Smooth muscle cell (in vitro differentiated cells): ENCODE measurements at regions not wholly inside any gene's neighbourhood (a gene's known extent, or its start where the extent isn't known, plus 50 kb on each side); places are given as distances from the start of the nearest gene placed in this dataset.

Source experiments
- DNase-seq: peaks from one replicate; lab custom pipeline; 2025; ENCODE audit not compliant: unreplicated experiment; lab: John Stamatoyannopoulos, UW
- H2AFZ ChIP-seq: fragments of 200-600 bp; sonication (generic); 2 replicates; pipeline ENCODE4 v1.6.0; 2016; ENCODE audit warnings: antibody characterized with exemption, low read depth, mild to moderate bottlenecking
- H3F3A ChIP-seq: fragments of 200-600 bp; sonication (generic); 2 replicates; pipeline ENCODE4 v1.6.0; 2017; ENCODE audit warnings: antibody characterized with exemption, low read depth
- H3K27ac ChIP-seq: fragments of 200-600 bp; sonication (generic); 2 replicates; pipeline ENCODE4 v1.5.1; 2016; ENCODE audit warnings: low read depth, mild to moderate bottlenecking
- H3K27me3 ChIP-seq: fragments of 200-600 bp; sonication (generic); 2 replicates; pipeline ENCODE4 v1.6.1; 2016; ENCODE audit warnings: low read depth, mild to moderate bottlenecking
- H3K36me3 ChIP-seq: fragments of 200-600 bp; sonication (generic); 2 replicates; pipeline ENCODE4 v1.5.1; 2016; ENCODE audit warnings: low read depth
- H3K4me1 ChIP-seq: fragments of 200-600 bp; sonication (generic); 2 replicates; pipeline ENCODE4 v1.5.1; 2016; ENCODE audit warnings: low read depth
- H3K4me2 ChIP-seq: fragments of 200-600 bp; sonication (generic); 2 replicates; pipeline ENCODE4 v1.6.0; 2016; ENCODE audit warnings: mild to moderate bottlenecking
- H3K4me3 ChIP-seq: fragments of 200-600 bp; sonication (generic); 2 replicates; pipeline ENCODE4 v1.5.1; 2016; ENCODE audit warnings: mild to moderate bottlenecking
- H3K79me2 ChIP-seq: fragments of 200-600 bp; sonication (generic); 2 replicates; pipeline ENCODE4 v1.6.0; 2016; ENCODE audit warnings: low read depth, mild to moderate bottlenecking
- H3K9ac ChIP-seq: fragments of 200-600 bp; sonication (generic); 2 replicates; pipeline ENCODE4 v1.6.0; 2016; ENCODE audit warnings: low read depth
- H3K9me3 ChIP-seq: fragments of 200-600 bp; sonication (generic); replicated peaks from 2 replicates; pipeline ENCODE4 v1.5.1; 2016; ENCODE audit warnings: low read depth
- H4K20me1 ChIP-seq: fragments of 200-600 bp; sonication (generic); 2 replicates; pipeline ENCODE4 v1.6.0; 2016; ENCODE audit warnings: low read depth
- WGBS: methylation state at CpG from one replicate; pipeline ENCODE4 v1.1.7; 2016; ENCODE audit warnings: low lambda C conversion rate; 5-methylcytosine and 5-hydroxymethylcytosine counted together
- TF ChIP-seq, protein P1 (sequence below): fragments of 200-600 bp; sonication (generic); IDR thresholded peaks from 2 replicates; pipeline ENCODE4 v1.5.1; 2017; ENCODE audit warnings: borderline replicate concordance, mild to moderate bottlenecking, antibody characterized with exemption; ENCODE audit not compliant: insufficient read depth, poor library complexity, severe bottlenecking

DNA sequence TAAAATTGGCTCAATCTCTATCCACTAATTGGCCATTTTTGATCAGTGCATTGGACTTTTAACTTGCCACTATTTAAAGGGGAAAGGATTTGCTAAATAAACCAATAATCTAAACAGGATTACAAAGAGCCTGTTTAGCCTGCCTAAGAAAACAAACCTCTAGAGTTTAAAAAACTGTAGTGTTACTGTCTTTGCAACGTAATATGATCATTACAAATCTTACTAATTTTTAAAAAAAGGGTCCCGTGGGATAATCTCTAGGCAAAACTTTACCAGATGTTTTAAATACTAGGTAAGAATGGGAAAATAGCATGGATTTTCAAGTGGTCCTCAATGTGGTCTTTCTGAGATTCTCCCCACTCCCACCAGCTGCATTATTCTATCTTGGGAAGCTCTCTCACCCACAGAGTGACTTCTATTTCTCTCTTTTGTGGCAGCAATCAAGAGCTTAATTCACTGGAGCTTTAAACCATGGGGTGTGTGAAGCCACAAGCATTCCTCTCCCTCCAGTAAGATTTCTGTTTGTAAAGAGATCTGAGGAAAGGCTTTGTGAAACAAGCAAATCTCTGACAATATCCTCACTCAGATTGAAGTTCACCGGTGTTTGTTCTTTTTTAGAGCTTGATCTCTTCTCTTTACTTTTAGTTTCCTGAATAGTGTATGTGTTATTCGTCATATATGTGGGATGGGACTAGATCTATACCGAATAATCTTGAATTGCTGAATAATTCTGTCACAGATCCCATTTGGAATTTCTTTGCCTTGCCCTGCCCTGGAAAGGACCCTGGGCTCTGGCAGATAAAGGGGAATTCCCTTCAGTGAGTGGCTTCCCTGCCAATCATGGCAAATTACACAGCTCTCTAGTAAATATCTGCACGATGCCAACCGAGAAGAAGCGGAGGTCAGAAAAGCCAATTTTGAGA, 132.2 kb downstream of the TLR5 start:
- DNase-seq: no peak
- no peaks in the 10 kb centered on the region for H3K9me3 ChIP-seq
- peak overlapping the region; percentile 58 for H3K9ac ChIP-seq
- no peaks in the 10 kb centered on the region for H3K79me2 ChIP-seq
- H3K27ac ChIP-seq: peak overlapping the region; percentile 73
- H2AFZ ChIP-seq: no peak overlapping the region
- H3K4me1 ChIP-seq: peaks cover 43% of the 10 kb centered on the region
- H3F3A ChIP-seq: peaks cover 7% of the 10 kb centered on the region
- peak overlapping the region; percentile 78 for H3K4me2 ChIP-seq
- H3K36me3 ChIP-seq: no peaks in the 10 kb centered on the region
- H4K20me1 ChIP-seq: no peaks in the 10 kb centered on the region
- WGBS: 18% methylated on average over 8 of the region's 8 CpGs
- peak overlapping the region; percentile 22 for H3K4me3 ChIP-seq
- TF ChIP-seq, protein P1, sequence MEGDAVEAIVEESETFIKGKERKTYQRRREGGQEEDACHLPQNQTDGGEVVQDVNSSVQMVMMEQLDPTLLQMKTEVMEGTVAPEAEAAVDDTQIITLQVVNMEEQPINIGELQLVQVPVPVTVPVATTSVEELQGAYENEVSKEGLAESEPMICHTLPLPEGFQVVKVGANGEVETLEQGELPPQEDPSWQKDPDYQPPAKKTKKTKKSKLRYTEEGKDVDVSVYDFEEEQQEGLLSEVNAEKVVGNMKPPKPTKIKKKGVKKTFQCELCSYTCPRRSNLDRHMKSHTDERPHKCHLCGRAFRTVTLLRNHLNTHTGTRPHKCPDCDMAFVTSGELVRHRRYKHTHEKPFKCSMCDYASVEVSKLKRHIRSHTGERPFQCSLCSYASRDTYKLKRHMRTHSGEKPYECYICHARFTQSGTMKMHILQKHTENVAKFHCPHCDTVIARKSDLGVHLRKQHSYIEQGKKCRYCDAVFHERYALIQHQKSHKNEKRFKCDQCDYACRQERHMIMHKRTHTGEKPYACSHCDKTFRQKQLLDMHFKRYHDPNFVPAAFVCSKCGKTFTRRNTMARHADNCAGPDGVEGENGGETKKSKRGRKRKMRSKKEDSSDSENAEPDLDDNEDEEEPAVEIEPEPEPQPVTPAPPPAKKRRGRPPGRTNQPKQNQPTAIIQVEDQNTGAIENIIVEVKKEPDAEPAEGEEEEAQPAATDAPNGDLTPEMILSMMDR: no peak
- H3K27me3 ChIP-seq: no peaks in the 10 kb centered on the region

GRCh38 chr1:223011505-223011856, 131.6 kb downstream of the TLR5 start:
- Histone ChIP-seq H3K4me1 (peaks cover 43% of the 10 kb centered on the region), H3K4me2 (peak overlapping the region; percentile 78), H3K36me3 (no peaks in the 10 kb centered on the region), H2AFZ (no peak overlapping the region), H3K9ac (peak overlapping the region; percentile 58), H4K20me1 (no peaks in the 10 kb centered on the region), H3K4me3 (peak overlapping the region; percentile 22), H3K27ac (peak overlapping the region; percentile 73), H3K9me3 (no peaks in the 10 kb centered on the region), H3K27me3 (no peaks in the 10 kb centered on the region), H3F3A (peaks cover 7% of the 10 kb centered on the region), H3K79me2 (no peaks in the 10 kb centered on the region)
- 62% methylated on average over 5 of the region's 5 CpGs for WGBS
- TF ChIP-seq, protein P1: no peak
- no peak for DNase-seq

DNA sequence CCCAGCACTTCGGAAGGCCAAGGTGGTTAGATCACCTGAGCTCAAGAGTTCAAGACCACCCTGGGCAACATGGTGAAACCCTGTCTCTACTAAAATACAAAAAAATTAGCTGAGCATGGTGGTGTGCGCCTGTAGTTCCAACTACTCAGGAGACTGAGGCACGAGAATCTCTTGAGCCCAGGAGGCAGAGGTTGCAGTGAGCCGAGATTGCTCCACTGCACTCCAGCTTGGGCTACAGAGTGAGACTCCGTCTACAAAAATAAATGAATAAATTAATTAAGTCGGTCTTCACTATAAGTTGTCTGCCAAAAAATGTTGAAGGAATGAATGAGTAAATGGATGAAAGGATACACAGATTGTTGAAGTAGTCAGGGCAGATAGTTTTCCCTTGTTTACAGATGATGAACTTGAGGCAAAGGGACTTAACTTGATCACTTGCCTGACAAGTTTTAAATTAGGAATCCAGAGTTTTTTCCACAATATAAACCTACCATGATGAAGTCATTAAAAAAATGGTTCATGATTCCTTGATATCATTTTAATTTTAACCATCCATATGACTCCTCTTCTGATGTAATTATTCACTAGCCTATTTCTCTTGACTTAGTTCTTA, 130.8 kb downstream of the TLR5 start:
- H3K4me1 ChIP-seq: peaks cover 43% of the 10 kb centered on the region
- no peak overlapping the region for H3K4me3 ChIP-seq
- H3K79me2 ChIP-seq: no peaks in the 10 kb centered on the region
- TF ChIP-seq, protein P1: no peak
- H3K4me2 ChIP-seq: peak overlapping the region; percentile 78
- 91% methylated on average over 6 of the region's 6 CpGs for WGBS
- peaks cover 7% of the 10 kb centered on the region for H3F3A ChIP-seq
- H3K27me3 ChIP-seq: no peaks in the 10 kb centered on the region
- DNase-seq: no peak
- H3K9me3 ChIP-seq: no peaks in the 10 kb centered on the region
- no peaks in the 10 kb centered on the region for H4K20me1 ChIP-seq
- no peaks in the 10 kb centered on the region for H3K36me3 ChIP-seq
- no peak overlapping the region for H2AFZ ChIP-seq
- H3K27ac ChIP-seq: no peak overlapping the region
- H3K9ac ChIP-seq: no peak overlapping the region

GRCh38 chr1:223012938-223013337, 130.1 kb downstream of the TLR5 start:
- no peak overlapping the region for H3K27ac ChIP-seq
- peaks cover 7% of the 10 kb centered on the region for H3F3A ChIP-seq
- H3K9ac ChIP-seq: no peak overlapping the region
- 29% methylated on average over 2 of the region's 2 CpGs for WGBS
- no peak overlapping the region for H3K4me3 ChIP-seq
- H3K4me1 ChIP-seq: peaks cover 37% of the 10 kb centered on the region
- no peaks in the 10 kb centered on the region for H3K79me2 ChIP-seq
- H3K27me3 ChIP-seq: no peaks in the 10 kb centered on the region
- no peaks in the 10 kb centered on the region for H4K20me1 ChIP-seq
- TF ChIP-seq, protein P1: no peak
- no peak for DNase-seq
- no peak overlapping the region for H3K4me2 ChIP-seq
- no peak overlapping the region for H2AFZ ChIP-seq
- H3K9me3 ChIP-seq: no peaks in the 10 kb centered on the region
- H3K36me3 ChIP-seq: no peaks in the 10 kb centered on the region
